WERI-Rb-1 (cell line): ENCODE measurements at regions not wholly inside any gene's neighbourhood (a gene's known extent, or its start where the extent isn't known, plus 50 kb on each side); places are given as distances from the start of the nearest gene placed in this dataset.
"Not testable (repeated sequence)": the region's sequence is repeated elsewhere in the genome, so short reads cannot be mapped to it uniquely, and the experiment has no call there.

Experiments
- DNase-seq: peaks from one replicate; pipeline ENCODE4 v3.0.0-alpha.2; 2020
- H3K27ac ChIP-seq: fragments of 250-450 bp; sonication (Bioruptor Pico); 2 replicates; pipeline ENCODE4 v1.5.1; 2020; ENCODE audit warnings: mild to moderate bottlenecking, moderate library complexity
- H3K27me3 ChIP-seq: fragments of 250-450 bp; sonication (Bioruptor Pico); 2 replicates; pipeline ENCODE4 v1.5.1; 2021; ENCODE audit warnings: mild to moderate bottlenecking, low read depth, moderate library complexity; ENCODE audit not compliant: insufficient read depth, severe bottlenecking
- H3K36me3 ChIP-seq: fragments of 250-450 bp; sonication (Bioruptor Pico); 2 replicates; pipeline ENCODE4 v1.5.1; 2020; ENCODE audit warnings: mild to moderate bottlenecking, moderate library complexity
- H3K4me3 ChIP-seq: 2 replicates; pipeline ENCODE4 v1.5.1; 2011; ENCODE audit warnings: low read depth, mild to moderate bottlenecking, control low read depth, low read length
- H3K9me3 ChIP-seq: fragments of 250-450 bp; sonication (Bioruptor Pico); 2 replicates; pipeline ENCODE4 v1.5.1; 2021; ENCODE audit warnings: mild to moderate bottlenecking, moderate library complexity; ENCODE audit not compliant: severe bottlenecking
- TF ChIP-seq, protein P1 (sequence below): IDR thresholded peaks from 2 replicates; pipeline ENCODE4 v1.5.1; 2011; ENCODE audit warnings: low read depth, mild to moderate bottlenecking, control low read depth, inconsistent platforms, low read length

DNA sequence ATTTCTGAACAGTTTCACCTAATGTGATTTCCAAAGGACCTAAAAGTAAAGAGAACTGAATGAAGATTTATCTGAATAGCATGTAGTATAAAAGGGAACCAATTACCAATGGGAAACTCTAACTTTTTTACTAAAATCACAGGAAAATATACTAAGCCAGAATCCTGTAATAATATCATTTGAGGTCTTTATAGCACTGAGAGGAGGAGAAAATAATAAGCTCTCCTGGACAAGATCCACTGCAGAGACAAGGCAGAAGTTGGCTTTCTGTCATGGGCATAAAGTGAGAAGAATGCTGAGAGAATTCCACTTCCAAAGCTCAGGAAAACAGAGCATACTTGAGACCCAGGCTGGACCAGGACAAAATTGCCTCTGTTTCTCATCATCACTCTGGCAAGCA, 1131.4 kb downstream of the SORCS1 start:
- no peak for DNase-seq
- Histone ChIP-seq H3K27me3 (no peaks in the 10 kb centered on the region), H3K9me3 (no peaks in the 10 kb centered on the region), H3K36me3 (no peaks in the 10 kb centered on the region), H3K4me3 (no peak overlapping the region), H3K27ac (no peak overlapping the region)
- TF ChIP-seq, protein P1, sequence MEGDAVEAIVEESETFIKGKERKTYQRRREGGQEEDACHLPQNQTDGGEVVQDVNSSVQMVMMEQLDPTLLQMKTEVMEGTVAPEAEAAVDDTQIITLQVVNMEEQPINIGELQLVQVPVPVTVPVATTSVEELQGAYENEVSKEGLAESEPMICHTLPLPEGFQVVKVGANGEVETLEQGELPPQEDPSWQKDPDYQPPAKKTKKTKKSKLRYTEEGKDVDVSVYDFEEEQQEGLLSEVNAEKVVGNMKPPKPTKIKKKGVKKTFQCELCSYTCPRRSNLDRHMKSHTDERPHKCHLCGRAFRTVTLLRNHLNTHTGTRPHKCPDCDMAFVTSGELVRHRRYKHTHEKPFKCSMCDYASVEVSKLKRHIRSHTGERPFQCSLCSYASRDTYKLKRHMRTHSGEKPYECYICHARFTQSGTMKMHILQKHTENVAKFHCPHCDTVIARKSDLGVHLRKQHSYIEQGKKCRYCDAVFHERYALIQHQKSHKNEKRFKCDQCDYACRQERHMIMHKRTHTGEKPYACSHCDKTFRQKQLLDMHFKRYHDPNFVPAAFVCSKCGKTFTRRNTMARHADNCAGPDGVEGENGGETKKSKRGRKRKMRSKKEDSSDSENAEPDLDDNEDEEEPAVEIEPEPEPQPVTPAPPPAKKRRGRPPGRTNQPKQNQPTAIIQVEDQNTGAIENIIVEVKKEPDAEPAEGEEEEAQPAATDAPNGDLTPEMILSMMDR = no peak

DNA sequence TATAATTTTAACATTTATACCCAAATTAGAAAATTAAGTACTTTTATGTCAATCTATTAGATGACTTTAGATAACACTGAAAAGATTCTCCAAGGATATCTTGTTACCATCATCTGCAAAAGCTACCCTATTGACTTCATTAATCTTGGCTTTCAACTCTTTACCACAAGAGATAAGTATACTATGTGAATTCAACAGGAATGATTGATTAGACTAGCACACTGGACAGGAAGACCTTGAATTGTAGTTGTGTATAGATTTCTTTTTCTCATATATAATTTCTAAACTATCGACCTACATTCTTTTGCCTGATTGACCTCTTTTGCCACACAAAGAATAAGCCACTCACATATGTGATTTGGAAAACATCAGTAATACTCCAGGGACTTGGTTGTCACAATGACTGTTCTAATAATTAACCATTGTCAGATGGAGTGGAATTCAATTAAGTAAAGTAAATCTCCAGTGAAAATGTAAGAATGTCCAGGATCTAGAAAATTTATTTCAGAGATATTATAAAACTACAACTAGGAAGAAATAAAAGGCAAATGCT, 1132.0 kb downstream of the SORCS1 start:
- Histone ChIP-seq H3K9me3 (no peaks in the 10 kb centered on the region), H3K27me3 (no peaks in the 10 kb centered on the region), H3K4me3 (no peak overlapping the region), H3K27ac (no peak overlapping the region), H3K36me3 (no peaks in the 10 kb centered on the region)
- DNase-seq = no peak
- TF ChIP-seq, protein P1 = no peak

DNA sequence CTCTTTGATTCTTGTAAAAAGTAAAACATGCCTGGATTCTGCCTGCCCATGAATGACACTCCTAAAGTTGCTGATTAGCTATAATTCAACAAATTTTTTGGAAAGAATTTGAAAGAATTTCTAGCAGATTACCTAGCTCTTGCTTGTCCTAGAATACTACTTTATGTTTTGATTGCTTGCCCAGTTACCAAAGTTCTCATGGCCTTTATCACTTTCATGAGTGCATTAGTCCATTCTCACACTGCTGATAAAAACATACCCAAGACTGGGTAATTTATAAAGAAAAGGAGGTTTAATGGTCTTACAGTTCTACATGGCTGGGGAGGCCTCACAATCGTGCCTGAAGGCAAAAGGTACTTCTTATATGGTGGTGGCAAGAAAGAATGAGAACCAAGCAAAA, 1137.3 kb downstream of the SORCS1 start:
- Histone ChIP-seq H3K27ac (no peak overlapping the region), H3K4me3 (no peak overlapping the region), H3K36me3 (no peaks in the 10 kb centered on the region), H3K27me3 (no peaks in the 10 kb centered on the region), H3K9me3 (no peaks in the 10 kb centered on the region)
- no peak for DNase-seq
- TF ChIP-seq, protein P1 = no peak

DNA sequence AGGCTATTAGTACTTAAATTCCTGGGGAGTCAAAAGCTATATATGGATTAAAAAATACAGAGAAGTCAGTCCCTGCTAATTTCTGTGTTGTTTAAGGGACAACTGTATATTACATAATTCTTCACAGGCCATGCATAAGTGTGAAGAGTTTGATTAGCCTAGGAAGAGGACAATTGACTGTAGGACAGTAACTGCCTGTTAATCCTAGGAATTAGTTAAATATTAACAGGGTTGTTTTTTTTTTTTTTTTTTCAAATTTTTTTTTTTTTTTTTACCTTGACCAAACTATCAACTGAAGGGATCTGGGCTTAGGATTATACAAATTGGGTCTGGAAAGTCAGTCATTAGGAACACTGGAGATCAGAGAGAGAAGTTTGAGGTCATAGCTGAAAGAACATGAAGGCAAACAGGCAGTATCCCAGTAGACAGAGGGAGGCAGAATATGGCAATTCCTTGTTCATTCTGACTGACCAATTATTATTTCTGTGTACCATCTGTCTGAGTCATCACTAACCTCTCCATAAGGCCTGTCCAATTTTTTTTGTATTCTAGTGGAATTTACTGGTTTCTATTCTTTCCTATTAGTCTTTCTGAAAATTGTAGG, 1139.2 kb downstream of the SORCS1 start:
- Histone ChIP-seq H3K27me3 (no peaks in the 10 kb centered on the region), H3K27ac (no peak overlapping the region), H3K4me3 (no peak overlapping the region), H3K9me3 (no peaks in the 10 kb centered on the region), H3K36me3 (no peaks in the 10 kb centered on the region)
- TF ChIP-seq, protein P1 = no peak
- no peak for DNase-seq

DNA sequence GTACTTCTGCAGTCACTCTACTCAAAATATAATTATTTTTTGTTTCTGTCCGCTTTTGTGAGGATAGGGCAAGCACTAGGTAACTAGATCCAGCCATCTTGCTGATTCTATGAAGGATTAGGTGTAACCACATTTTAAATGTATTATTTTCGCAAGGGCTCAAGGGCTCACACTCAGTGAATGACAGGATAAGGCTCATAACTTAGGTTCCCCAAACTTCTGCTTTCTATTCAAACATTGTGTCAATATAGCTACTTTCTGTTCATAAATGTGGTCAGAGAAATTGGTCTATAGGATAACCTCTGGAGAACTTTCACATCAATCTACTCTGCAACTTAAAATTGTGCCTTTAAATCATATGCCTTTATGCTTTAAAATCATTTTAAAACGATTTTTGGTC, 1141.2 kb downstream of the SORCS1 start:
- no peak for DNase-seq
- Histone ChIP-seq H3K27me3 (no peaks in the 10 kb centered on the region), H3K27ac (no peak overlapping the region), H3K36me3 (no peaks in the 10 kb centered on the region), H3K4me3 (no peak overlapping the region), H3K9me3 (no peaks in the 10 kb centered on the region)
- TF ChIP-seq, protein P1 = no peak

DNA sequence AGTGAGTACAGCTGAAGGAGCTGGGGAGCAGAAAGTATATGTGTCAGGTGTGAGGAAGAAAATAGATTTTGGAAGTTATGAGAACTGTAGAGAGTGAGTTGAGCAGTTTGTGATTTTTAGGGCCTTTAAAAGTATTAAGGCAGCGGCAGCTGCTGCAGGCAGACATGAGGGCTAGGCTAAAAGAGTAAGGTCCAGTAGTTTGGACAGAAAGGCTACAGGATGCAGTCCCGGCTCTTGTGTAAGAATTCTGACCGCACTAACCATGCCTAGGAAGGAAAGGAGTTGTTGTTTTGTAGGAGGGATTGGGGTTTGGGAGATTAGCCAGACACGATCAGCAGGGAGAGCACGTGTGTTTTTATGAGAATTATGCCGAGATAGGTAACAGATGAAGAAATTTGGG, 1144.9 kb downstream of the SORCS1 start:
- not testable (repeated sequence) for H3K36me3 ChIP-seq, H3K27ac ChIP-seq, DNase-seq, H3K4me3 ChIP-seq, H3K27me3 ChIP-seq, H3K9me3 ChIP-seq

DNA sequence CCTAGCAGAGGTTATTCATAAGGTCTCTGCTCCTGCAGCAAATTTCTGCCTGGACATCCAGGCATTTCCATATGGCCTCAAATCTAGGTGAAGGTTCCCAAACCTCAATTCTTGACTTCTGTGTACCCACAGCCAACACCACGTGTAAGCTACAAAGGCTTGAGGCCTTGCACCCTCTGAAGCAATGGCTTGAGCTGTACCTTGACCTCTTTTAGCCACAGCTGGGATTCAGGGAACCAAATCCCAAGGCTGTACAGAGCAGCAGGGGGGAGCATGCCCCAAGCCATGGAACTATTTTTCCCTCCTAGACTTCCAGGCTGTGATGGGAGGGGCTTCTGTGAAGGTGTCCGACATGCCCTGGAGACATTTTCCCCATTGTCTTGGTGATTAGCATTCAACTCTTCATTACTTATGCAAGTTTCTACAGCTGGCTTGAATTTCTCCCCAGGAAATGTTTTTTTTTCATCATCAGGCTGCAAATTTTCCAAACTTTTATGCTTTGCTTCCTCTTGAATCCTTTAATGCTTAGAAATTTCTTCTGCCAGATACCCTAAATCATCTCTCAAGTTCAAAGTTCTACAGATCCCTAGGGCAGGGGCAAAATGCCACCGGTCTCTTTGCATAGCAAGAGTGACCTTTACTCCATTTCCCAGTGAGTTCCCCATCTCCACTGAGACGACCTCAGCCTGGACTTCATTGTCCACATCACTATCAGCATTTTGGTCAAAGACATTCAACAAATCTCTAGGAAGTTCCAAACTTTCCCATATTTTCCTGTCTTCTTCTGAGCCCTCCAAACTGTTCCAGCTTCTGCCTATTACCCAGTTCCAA, 1148.9 kb downstream of the SORCS1 start:
- not testable (repeated sequence) for H3K27ac ChIP-seq, H3K4me3 ChIP-seq, H3K36me3 ChIP-seq, H3K9me3 ChIP-seq, DNase-seq, H3K27me3 ChIP-seq
